ENCODE measurements at regions not wholly inside any gene's neighbourhood (a gene's known extent, or its start where the extent isn't known, plus 50 kb on each side); places are given as distances from the start of the nearest gene placed in this dataset.

- TF ChIP-seq MYC (IDR thresholded peaks at IDR 0.05; ENCODE audit: insufficient read depth, insufficient read length, insufficient replicate concordance, low read length, severe bottlenecking) = no peak
- TF ChIP-seq NR2C2 (IDR thresholded peaks at IDR 0.05; ENCODE audit: borderline replicate concordance, control insufficient read depth, insufficient read length, low read depth) = no peak
- no peak for TF ChIP-seq EP300 (IDR thresholded peaks at IDR 0.05; ENCODE audit: borderline replicate concordance in 1 of 2, control insufficient read depth in 1 of 2, low read depth in 2 of 2, low read length in 2 of 2)
- TF ChIP-seq SRF (IDR thresholded peaks at IDR 0.05; ENCODE audit: low read depth in 2 of 2, low read length in 2 of 2) = no peak
- TF ChIP-seq USF1 (IDR thresholded peaks at IDR 0.05; ENCODE audit: borderline replicate concordance, extremely low read length, insufficient read depth, low read depth, low read length) = no peak
- TF ChIP-seq STAT1 (conservative IDR thresholded peaks at IDR 0.05) = no peak
- no peak for TF ChIP-seq FOXK2 (IDR thresholded peaks at IDR 0.05)
- TF ChIP-seq SUZ12 (IDR thresholded peaks at IDR 0.05; ENCODE audit: unreplicated experiment) = no peak
- TF ChIP-seq ZBTB33 (IDR thresholded peaks at IDR 0.05) = no peak
- no peak for TF ChIP-seq ZNF622 (IDR thresholded peaks at IDR 0.05)
- no peak for TF ChIP-seq SMARCA5 (IDR thresholded peaks at IDR 0.05)
- TF ChIP-seq SUPT20H (IDR thresholded peaks at IDR 0.05; ENCODE audit: borderline replicate concordance, control insufficient read depth, low read depth, low read length) = no peak
- no peak for TF ChIP-seq PBX3 (IDR thresholded peaks at IDR 0.05; ENCODE audit: insufficient replicate concordance, low read depth, low read length)
- no peak for TF ChIP-seq YY1 (IDR thresholded peaks at IDR 0.05; ENCODE audit: low read depth, low read length)
- TF ChIP-seq MLLT1 (IDR thresholded peaks at IDR 0.05) = no peak
- H3K4me1 ChIP-seq (ENCODE audit: control insufficient read depth, insufficient read depth, low read length) = no peaks in the 10 kb centered on the region
- H4K20me1 ChIP-seq (ENCODE audit: control insufficient read depth, insufficient read depth) = no peaks in the 10 kb centered on the region
- no peaks in the 10 kb centered on the region for H3K27me3 ChIP-seq (replicated peaks in 1 of 2; ENCODE audit: control insufficient read depth in 2 of 2, insufficient read depth in 2 of 2, low read length in 1 of 2)
- intact Hi-C loops (cut with micrococcal nuclease; ENCODE audit: unreplicated experiment) = no loop called here
- RAD21 ChIA-PET (ENCODE audit: unreplicated experiment) = interaction anchor here (0.6 to 2.0 kb wide), 3 partner anchors 403 to 1277 kb away, joined by 3 to 5 read pairs (median 3); no protein-coding TSS in a partner anchor
- H3K9ac ChIP-seq (ENCODE audit: control insufficient read depth, insufficient read depth, low read length) = no peak overlapping the region
- H3K36me3 ChIP-seq (ENCODE audit: control insufficient read depth in 2 of 2, insufficient read depth in 2 of 2, low read length in 1 of 2) = no peaks in the 10 kb centered on the region
- no peak overlapping the region for H3K4me3 ChIP-seq
- POLR2A ChIA-PET = interaction anchor here (0.6 to 0.8 kb wide), 3 partner anchors 95 to 300 kb away, joined by 3 to 4 read pairs (median 3); no protein-coding TSS in a partner anchor
- no TSS peak for BruUV-seq (replicated peaks)
- FAIRE-seq (no peak), ATAC-seq (no peak), DNase-seq (ENCODE audit: low read depth, low spot score) (no peak)
- H2AFZ ChIP-seq (ENCODE audit: control insufficient read depth, low read depth, low read length) = no peak overlapping the region
- H3K4me2 ChIP-seq (ENCODE audit: control insufficient read depth, insufficient read depth) = no peak overlapping the region
- H3K9me3 ChIP-seq (replicated peaks; ENCODE audit: control insufficient read depth, insufficient read depth, low read length) = no peaks in the 10 kb centered on the region
- in situ Hi-C loops (cut with MboI) = no loop called here
- SMC1A ChIA-PET (ENCODE audit: uncharacterized antibody, unreplicated experiment) = interaction anchor here (2.1 to 3.0 kb wide), 3 partner anchors 8 to 20 kb away, joined by 5 to 9 read pairs (median 8); no protein-coding TSS in a partner anchor
- CTCF ChIA-PET = interaction anchor here (1.6 to 1.9 kb wide), 2 partner anchors 28 to 59 kb away, joined by 3 to 5 read pairs; no protein-coding TSS in a partner anchor
- H3K79me2 ChIP-seq (ENCODE audit: control insufficient read depth, insufficient read depth, low read length) = no peaks in the 10 kb centered on the region
- no peak overlapping the region for H3K27ac ChIP-seq (ENCODE audit: control insufficient read depth, insufficient read depth)
These were observed 614.6 kb upstream of the SPRY2 start for GRCh38 chr13:80955501-80955900.

All from GM12878 (cell line).